Activated T-cell treated with anti-CD3 and anti-CD28 coated beads, Interleukin-2, amount 50 U/mL, for 1 hour (primary cell): ENCODE measurements at regions not wholly inside any gene's neighbourhood (a gene's known extent, or its start where the extent isn't known, plus 50 kb on each side); places are given as distances from the start of the nearest gene placed in this dataset.
"Not testable (repeated sequence)": the region's sequence is repeated elsewhere in the genome, so short reads cannot be mapped to it uniquely, and the experiment has no call there.

Experiments used
- DNase-seq: peaks from one replicate; pipeline ENCODE4 v3.0.0-alpha.2; 2020

DNA sequence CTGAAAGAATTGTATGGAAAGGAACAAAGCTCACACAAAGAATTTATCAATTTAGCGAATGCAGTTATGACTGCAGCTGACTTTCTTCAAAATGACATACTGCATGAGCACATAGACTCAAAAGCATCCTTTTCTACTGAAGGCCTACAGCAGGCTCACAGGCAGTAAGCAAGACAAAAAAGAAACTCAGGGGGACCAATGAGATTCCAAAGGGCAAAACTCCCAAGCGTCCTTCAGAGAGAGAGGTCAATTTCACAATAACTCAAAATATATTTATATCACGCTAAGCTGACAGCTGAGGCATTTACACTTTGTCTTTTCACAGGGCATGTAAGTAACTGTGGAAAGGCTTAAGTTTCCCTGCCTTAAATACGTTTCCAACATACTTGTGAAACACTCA is 427.9 kb upstream of the RASGRP1 start:
- DNase-seq, result no peak

DNA sequence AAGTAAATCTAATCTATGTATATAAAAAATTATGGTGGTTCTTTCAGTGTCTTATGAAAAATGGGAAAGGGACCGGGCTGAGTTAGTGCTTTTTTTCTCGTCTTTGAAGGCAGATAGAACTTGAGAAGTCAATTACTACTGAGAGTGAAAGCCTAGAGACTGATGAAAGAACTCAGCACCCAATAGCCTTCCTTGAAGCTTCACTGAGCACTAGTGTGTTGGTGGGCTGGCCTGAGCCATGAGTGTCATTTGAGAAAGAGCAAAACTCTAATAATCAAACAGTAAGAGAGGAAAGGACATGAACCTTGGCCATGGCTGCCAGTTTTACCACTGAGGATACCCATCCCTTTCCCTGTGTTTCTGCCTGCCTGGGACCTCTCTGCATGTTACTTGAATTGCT is 428.3 kb upstream of the RASGRP1 start:
- no peak for DNase-seq

DNA sequence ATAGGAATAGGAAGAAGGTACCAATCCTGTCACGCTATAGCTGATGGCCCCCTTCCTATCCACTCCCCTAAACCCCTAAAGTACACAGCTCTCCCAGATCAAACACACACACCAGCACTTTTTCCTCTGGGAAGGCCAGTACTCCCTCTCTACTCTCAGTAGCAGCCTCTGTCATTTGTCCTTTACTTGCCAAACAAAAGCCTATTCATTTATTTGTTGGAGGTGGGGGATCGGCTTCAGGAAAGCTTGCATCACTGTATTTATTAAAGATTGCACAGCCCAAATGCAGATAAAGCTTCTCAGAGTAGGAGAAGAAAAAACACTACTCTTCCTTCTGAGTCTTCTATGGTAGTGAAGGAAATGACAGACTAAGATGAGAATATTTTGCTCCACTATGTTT is 429.7 kb upstream of the RASGRP1 start:
- no peak for DNase-seq

DNA sequence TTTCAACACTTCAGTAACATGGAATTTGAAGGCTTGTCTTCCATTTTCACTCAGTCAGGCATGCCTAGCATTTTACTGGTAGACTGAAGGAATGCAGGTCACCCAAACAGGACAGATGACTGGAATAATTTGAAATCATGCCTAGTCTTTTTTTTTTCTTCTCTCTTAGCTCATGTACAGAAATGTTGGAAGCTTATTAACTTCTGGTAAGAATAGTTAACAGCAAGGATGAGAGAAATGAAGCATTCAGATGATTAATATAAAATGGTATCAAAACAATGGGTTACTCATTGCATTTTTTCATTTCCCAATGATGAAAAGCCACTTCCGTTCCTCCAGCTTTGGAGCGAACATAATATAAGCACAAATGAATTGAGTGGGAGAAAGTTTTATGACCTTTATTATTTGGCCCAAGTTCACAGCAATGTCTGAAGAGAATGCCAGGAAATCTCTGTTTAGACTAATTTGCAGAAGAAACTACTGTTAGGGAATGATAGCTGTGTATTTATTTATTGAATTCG is 431.6 kb upstream of the RASGRP1 start:
- no peak for DNase-seq

DNA sequence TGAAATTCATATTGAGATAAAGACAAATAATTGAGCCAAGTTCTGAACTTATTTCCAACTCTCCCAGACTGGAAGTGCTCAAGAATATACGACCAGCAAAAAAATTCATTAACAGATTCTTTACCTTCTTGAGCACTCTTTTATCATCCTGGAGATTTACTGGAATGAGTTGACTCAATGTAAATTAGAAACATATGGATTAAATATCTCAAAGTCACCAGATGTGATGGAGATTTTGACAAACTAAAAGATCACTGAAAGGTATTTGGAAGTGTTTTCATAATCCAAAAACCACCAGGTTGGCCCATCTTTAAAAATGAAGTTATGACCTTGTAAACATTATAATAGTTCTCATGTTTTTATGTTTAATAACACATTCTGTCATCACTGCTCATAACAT is 433.2 kb upstream of the RASGRP1 start:
- DNase-seq, result no peak

DNA sequence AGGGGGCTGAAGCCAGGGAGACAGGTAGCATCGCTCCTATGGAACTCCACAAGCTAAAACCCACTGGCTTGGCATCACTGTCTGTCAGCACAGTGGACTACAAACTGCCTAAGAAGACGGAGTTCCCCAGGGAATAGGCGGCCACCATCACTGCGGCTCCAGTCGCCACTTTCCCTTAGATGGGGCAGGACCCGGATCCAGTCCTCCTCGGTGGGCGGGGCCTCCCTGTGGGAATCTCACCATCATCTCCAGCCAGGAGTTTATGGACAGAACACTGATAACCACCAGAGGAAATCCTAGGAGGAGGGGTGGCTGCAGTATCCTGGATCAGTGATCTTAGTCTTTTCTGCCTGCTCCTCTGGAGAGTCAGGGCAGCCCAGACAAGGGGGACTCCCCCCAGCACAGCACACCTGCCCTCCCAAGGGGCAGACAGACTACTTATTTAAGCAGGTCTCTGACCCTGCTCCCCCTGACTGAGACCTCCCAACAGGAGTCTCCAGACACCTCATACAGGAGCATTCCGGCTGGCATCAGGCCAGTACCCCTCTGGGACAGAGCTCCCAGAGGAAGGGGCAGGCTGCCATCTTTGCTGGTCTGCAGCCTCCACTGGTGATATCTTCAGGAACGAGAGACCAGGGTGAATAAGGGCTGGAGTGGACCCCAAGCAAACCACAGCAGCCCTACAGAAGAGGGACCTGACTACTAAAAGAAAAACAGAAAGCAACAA is 435.6 kb upstream of the RASGRP1 start:
- DNase-seq, result no peak

DNA sequence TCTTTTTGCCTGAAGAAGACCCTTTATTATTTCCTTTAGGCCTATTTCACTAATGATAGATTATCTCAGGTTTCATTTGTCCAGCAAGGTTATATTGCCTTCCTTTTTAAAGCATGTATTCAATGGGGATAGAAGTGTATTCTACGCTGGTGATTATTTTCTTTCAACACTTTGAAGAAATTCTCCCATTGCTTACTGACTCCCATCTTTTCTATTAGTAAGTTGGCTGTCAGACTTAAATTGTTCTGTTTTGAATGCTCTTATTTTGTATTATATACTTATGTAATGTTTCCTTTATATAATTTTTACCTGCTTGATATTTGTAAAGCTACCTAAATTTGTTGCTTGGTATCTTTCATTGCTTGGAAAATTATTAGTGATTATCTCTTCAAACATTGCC is 445.1 kb upstream of the RASGRP1 start:
- no peak for DNase-seq

DNA sequence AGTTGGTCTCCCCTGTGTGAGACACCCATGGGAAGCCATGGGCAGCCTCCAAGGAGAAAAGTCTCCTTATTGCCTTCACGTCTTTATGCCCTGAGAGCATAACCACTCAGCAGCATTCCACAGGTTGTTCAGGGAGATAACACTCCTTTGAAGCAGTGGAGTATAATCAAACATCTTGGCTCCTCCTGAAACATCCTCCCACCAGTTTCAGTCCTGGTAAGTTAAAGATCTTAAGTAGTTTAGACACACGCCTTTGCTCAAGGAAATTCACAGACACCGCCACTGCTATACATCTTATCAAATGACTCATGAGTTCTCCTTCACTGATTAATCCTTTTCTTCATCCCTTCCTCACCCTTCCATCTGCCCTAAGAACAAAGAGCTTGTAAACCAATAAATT is 446.5 kb upstream of the RASGRP1 start:
- DNase-seq, result not testable (repeated sequence)

DNA sequence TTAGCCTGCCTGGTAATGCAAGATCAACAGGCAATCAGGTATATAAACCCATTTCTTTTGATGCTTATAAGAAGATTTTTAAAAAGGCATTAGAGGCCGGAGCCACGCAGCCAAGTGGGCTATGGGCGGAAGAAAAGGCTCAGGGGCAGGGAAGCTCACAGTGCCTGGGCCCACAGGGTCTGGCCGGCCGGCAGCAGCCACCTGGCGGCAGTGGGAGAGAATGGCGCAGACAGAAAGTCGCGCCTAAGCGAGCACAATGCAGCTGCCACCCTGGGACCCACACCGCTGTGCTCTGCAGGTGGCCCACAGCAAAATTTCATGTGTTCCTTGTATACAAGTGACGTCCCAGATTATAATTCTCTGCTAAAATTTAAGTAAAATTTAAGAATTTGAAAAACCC is 448.6 kb upstream of the RASGRP1 start:
- DNase-seq, result no peak

DNA sequence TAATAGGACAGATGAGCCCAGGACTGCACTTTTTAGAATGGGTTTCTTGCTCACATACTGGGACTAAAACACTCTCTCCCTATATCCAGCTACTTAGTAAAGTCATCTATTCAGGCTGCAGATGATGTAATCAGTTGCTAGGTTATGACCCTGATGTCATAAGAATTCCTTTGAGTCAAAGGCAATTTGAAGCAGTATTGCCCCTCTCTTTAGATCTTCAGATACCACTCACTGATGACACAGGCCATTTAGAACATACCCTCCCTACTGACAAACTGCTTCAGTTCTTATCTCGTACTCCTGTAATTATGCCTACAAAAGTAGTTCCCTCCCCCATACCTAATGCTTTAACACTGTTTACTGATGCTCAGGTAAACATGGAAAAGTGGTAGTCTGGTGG is 450.1 kb upstream of the RASGRP1 start:
- no peak for DNase-seq

DNA sequence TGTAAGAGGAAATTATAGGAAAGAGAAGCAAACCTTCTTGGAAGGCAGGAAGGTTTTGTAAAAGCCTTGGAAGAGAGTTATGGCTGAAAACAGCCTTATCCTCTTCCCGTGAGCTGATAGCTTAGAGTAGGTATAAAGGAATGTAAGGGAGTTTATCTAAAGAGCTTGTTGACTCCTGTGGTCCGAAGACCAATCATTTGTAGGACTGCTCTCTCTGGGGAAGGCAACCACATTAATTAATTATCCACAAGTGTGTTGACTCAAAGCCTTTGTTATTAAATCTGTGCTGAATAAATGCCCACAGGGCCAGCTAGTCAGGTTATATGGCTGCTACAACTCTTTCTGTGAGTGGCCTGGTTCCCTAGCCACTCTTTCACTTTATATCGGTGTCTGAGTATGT is 452.1 kb upstream of the RASGRP1 start:
- no peak for DNase-seq

DNA sequence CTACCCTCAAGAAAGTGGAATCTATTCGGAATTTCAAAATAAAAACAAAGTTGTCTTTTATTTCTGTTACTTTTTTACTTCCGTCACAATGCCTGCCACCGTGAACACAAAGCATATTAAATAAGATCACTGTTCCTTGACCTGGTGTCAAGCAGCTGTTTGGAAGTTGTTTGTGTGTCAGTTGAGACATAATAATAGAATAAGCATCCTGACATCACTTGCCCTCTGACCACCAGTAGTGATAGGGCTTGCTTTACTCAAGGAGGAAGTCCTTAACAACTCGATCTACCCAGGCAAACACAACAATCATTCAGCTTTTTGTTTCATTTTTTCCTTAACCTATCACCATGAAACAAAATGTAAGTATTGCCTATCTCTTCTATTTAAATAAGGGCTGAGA is 454.4 kb upstream of the RASGRP1 start:
- no peak for DNase-seq

DNA sequence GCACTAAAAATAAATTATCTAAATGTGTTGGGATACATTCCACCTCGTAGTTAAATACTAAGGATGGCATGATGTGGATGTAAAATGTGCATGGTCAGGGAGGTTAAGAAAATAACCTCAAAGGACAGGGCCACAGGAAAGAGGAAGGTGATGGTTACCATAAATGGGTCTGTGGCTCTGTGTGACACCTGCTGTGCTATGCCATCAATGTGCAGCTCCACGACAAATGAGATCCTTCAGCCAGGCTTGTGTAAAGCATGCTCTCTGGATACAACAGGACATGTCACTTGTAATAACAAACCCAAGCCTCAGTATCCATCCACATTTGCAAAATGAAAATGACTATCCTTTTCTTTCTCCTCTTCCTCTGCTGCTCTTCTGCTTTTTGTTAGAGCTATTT is 456.7 kb upstream of the RASGRP1 start:
- DNase-seq, result no peak

DNA sequence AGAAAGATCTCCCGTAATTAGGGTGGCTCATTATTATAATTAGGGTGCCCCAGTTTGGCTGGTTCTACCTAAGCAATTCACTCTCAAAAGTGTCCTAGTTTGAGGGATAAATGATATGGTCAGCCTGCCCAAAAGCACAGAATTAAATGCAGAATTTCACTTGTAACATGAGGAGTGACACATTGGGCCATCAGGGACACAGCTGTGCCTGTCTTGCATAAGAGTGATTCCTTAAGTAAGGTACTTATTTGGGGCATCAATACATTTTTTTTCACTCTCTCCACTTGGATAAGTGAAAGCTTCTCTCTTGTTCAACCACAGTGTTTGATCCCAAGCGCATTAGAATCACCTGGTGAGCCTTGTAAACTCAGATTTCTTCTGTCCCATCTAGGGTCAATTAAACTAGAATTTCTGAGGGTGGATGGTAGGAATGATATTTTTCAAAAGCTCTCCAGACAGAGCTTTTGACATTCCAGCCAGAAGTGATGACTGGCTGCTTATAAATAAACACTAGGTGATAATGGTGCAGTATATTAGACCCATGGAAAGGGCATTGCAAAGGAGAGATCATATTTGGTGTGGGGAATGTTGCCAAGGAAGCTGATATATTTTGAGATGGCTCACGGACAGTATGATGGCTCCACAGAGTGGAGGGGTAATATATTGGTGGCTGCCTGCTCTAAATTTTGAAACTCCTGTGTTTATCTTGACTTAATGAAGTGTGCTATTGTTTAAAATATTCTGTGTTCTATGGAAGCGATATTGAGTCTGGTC is 458.1 kb upstream of the RASGRP1 start:
- no peak for DNase-seq

DNA sequence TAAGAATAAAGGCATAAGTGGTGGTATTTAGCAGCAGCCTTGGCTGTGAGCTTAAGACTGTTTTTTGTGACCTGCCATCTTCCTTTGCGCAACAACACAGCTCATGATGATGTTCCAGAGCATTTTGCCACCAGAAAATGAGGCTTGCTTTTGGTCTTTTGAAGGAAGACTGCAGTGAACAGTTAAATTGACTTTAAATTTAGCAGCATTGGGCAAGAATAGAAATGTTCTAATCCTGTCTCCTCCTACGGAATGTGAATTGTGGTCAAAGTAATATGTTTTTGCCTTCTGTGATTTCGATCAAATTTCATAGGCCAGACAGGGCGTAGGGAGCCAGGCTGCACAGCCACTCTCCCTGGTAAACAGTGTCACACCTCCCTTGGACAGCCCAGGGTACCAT is 460.7 kb upstream of the RASGRP1 start:
- DNase-seq, result no peak

DNA sequence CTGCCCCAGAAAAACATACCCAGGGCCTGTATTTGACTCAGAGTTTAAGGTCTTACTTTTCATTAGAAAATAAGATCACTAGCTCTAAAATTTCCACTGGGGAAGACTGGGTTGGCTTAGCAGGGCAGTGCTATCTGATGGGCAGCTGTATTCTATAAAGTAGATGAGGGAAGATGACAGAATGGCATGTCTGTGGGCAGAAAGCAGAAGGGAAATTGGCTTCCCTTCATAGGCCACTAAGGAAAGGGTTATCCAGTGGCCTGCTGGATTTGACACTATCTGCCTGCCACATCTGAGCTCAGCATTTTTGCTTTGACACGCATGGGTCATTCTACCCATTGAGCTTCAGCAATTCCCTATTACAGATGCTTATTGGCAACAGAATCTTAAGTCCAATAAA is 461.3 kb upstream of the RASGRP1 start:
- no peak for DNase-seq

DNA sequence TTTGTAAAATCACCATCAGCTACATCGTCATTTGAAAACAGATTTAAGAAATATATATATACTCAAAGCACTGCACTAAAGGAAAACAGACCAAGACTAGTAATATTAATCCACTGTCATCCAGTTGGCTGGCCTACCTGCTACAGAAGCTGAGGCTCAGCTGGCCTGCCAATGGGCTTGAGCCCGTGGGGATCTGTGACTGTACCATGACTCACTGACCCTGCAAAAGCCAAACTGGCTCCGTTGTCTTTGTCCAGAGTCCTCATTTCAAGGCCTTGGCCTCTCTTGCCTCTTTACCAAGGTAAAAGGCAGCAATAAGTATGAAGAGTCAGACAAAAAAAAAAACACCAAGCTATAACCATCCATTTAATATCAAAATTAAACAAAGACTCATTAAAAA is 463.5 kb upstream of the RASGRP1 start:
- no peak for DNase-seq

DNA sequence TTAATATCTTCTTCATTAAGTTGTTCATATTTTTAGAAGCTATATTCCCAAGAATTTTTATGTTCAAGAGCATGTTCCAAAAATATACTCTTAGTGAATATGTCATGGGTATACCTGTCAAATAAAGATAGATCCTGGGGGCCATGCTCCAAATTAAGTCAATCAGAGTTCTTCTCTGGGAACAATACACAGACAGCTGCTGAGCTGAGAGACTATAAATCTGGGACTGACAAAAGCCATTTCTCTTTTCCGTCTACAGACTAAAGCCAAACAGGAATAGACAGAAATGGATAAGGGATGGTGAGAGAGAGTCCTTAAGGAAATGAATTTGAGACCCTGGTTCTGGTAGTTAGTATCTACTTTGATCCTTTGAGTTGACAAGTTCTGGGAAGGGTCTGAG is 465.1 kb upstream of the RASGRP1 start:
- DNase-seq, result no peak

DNA sequence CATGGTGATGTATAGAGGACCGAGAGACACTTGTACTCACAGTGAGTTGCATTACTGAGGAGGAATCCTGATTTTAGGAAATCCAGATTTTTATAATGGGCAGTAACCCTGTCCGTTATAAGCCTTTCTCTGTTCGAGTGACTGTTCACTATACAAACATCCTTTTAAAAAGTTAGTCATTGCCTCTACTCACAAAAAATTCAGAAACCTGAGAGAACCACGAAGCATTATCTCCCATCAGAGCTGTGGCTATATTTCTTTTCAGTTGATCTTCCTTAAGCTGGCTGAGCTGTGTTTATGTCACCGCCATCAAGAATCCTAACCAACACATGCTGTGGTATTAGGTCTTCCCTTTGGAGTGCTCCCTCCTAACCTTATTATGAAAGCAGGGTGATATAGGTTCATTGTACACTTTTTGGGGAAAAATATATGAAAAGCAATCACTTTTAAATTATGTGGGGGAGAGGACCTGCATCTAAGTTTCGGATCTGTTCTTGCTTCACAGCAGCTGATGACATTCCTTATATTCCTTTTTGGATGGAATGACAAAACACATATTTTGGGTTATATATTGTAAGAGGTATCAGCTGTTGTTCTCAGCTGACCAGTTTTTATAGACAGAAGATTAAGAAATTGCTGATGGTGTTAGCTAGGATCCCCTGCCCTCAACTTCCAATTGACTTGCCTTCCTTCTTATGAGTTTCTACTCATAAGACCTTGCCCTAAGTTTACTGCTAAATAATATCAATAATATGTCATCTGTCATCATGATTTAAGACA is 465.9 kb upstream of the RASGRP1 start:
- no peak for DNase-seq

DNA sequence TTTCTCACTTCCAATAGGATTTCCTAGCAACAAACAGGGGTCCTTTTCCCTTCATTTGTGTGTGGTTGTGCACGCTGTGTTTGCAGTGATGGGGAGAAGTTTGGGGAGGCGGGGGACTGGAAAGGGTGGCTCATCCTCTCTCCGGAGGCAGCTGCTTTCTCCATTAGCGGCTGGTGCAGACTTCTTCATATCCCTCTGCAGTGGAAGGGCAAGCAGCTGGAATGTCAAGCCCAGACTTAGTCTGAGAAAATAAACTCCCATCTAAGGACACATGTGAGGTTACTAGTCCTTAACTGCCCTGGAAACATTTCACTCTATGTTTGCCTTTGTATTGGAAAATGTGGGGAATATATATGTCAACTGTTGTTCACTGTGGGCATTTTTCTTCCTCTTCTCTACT is 467.0 kb upstream of the RASGRP1 start:
- DNase-seq, result no peak

DNA sequence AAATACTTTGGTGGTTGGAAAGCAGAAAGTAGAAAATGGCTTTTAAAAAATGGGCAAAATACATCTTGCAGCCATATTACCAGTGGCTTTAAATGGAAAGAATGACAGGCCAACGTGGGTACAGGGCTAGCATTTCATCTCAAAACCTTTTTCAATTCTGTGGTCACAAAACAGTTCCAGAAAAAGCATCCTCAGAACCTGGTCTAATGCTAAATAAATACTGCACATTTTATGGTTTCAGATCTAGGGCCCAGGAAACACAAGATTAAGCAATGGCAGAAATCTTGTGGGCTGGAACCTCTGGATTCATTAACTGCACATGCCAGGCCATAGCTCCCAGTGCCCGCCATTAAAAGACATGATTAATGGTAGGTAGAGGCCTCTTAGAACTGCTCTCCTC is 470.2 kb upstream of the RASGRP1 start:
- no peak for DNase-seq

DNA sequence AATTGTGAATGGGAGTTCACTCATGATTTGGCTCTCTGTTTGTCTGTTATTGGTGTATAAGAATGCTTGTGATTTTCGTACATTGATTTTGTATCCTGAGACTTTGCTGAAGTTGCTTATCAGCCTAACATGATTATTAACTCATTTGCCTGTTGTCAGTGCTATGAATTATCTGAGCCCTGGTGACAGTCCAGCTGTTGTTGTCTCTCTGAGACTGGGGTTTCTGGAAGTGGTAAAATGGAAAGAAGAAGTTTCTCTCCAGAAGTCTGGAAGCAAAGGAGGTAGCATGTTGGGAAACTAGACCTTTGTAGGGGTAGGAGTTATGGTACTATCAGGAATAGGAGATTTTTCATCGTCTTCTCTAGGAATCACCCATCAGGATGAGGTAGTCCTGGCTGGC is 473.0 kb upstream of the RASGRP1 start:
- not testable (repeated sequence) for DNase-seq

DNA sequence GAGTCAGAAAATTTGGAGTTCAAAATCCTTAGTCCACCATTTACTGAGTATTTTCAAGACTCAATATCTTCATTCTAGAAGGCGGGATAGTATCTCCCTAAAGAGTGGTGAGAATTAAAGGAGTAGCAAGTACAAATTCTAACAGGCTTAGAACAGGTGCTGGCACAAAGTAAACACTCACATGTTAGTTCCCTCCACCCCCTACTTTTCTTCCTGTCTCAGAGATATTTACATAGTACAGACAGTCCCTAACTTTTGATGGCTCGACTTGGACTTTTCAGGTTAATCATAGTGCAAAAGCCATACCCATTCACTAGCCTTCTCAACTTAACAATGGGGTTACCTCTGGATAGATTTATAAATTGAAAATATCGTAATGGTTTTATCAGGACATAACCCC is 476.2 kb upstream of the RASGRP1 start:
- no peak for DNase-seq

DNA sequence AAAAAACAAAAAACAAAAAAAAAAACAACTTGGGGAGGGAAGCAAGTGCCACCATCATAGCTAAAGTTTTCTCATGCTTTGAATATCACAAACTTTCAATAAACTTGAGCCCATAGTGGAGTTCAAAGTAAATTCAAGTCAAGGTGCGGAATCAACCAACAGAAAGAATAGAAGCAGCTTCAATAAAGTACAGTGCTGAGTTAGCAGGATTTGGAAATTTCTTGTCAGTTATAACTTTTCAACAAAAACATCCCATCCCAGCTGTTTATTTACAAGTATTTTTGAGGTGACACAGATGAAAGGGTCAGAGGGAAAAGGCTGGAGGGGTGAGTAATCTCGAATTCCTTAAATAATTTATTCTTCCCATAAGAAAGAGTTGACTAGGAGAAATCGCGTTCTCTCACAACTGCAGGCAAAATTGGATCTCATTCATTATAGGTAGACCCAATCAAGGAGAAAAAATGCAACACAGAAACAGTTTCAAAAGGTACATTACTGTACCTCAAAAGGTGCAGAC is 477.4 kb upstream of the RASGRP1 start:
- no peak for DNase-seq
